Activated T-cell treated with anti-CD3 and anti-CD28 coated beads, Interleukin-2, amount 50 U/mL, for 72 hours (primary cell): ENCODE measurements at regions not wholly inside any gene's neighbourhood (a gene's known extent, or its start where the extent isn't known, plus 50 kb on each side); places are given as distances from the start of the nearest gene placed in this dataset.

Source experiments
- ATAC-seq, 2 donors: fragments of 150-1000 bp; cut with Tn5 transposase; replicated peaks in 1 of 2; 2 replicates each; pipeline ENCODE4 v1.10.0; 2021; ENCODE audit warnings: moderate library complexity in 2 of 2, mild to moderate bottlenecking in 1 of 2
- DNase-seq, 2 donors: peaks; one replicate each; pipeline ENCODE4 v3.0.0; 2021 to 2022; ENCODE audit warnings: mixed read lengths in 1 of 2
- H3K27ac Mint-ChIP-seq: one replicate; pipeline ENCODE4 v1.8.0; 2022; ENCODE audit warnings: mild to moderate bottlenecking, moderate library complexity, mixed read lengths
- H3K27me3 Mint-ChIP-seq: one replicate; pipeline ENCODE4 v1.8.0; 2022; ENCODE audit warnings: low read depth, mixed read lengths
- H3K36me3 Mint-ChIP-seq, 2 donors: one replicate each; pipeline ENCODE4 v1.8.0; 2022; ENCODE audit warnings: mixed read lengths in 2 of 2, mild to moderate bottlenecking in 1 of 2; ENCODE audit not compliant: insufficient read depth in 2 of 2
- H3K4me1 Mint-ChIP-seq: one replicate; pipeline ENCODE4 v1.8.0; 2022; ENCODE audit warnings: low read depth, mixed read lengths
- H3K4me3 Mint-ChIP-seq, 2 donors: one replicate each; pipeline ENCODE4 v1.8.0; 2022; ENCODE audit warnings: mild to moderate bottlenecking in 2 of 2, mixed read lengths in 2 of 2, moderate library complexity in 2 of 2
- H3K9me3 Mint-ChIP-seq, 2 donors: one replicate each; pipeline ENCODE4 v1.8.0; 2022; ENCODE audit warnings: mixed read lengths in 2 of 2

- peaks cover 8% of the 10 kb centered on the region for H3K4me1 Mint-ChIP-seq
- no peak overlapping the region for H3K27ac Mint-ChIP-seq
- no peaks in the 10 kb centered on the region for H3K9me3 Mint-ChIP-seq
- H3K4me3 Mint-ChIP-seq = no peak overlapping the region
- H3K27me3 Mint-ChIP-seq = no peaks in the 10 kb centered on the region
- DNase-seq (no peak), ATAC-seq (no peak)
- H3K36me3 Mint-ChIP-seq = peaks cover 0 to 8% of the 10 kb centered on the region in 2 donors
These were observed 124.5 kb downstream of the NCOR2 start for GRCh38 chr12:124442772-124443445.

DNA sequence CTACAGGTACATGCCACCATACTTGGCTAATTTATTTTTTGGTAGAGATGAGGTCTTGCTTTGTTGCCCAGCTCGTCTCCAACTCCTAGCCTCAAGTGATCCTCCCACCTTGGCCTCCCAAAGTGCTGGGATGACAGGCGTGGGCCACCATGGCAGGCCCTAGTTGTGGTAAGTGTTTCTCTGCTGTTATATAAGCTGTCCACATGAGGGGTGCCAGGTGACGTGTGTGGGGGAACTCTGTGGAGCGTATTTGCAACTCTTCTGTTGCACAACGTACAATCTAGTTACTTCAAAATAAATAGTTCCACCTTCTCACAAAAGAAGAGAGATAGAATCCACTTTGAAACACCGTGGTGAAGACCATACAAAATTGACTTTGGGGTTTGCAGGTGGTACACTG is 125.1 kb downstream of the NCOR2 start:
- Mint-ChIP-seq H3K4me3 (no peak overlapping the region), H3K27ac (no peak overlapping the region), H3K9me3 (no peaks in the 10 kb centered on the region), H3K27me3 (no peaks in the 10 kb centered on the region), H3K36me3 (peaks cover 0 to 8% of the 10 kb centered on the region in 2 donors), H3K4me1 (peaks cover 8% of the 10 kb centered on the region)
- no peak for ATAC-seq
- no peak for DNase-seq

DNA sequence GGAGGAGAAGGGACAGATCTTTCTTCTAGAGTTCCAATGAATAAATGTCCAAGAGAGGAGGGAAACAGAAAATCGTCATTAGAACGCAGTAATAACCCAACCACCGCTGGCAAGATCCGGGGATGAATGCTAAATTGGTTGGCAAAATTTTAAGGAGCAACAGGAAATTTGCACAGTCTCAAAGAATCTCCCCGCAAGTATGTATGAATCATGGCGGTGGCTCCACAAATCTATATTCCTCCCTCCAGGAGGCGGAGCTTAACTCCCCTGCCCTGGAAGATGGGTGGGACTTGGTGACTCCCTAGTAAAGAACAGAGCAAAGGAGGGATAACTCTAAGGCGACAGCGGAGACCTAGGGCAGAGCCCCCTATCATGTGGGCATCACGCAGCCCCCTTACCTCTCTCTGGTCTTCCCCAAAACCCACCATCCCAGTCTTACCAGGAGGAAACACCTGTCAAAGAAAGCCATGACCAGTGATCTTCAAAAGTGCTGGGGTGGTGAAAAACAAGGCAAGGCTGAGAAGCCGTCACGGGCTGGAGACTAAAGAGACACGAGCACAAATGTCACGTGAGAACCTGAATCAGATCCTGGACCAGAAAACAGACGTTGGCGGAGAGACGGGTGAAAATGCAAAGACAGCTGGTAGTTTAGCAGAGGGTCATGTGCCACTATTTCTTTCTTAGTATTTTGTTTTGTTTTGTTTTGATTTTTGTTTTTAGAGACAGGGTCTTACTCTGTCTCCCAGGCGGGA is 125.8 kb downstream of the NCOR2 start:
- peaks cover 0 to 8% of the 10 kb centered on the region in 2 donors for H3K36me3 Mint-ChIP-seq

DNA sequence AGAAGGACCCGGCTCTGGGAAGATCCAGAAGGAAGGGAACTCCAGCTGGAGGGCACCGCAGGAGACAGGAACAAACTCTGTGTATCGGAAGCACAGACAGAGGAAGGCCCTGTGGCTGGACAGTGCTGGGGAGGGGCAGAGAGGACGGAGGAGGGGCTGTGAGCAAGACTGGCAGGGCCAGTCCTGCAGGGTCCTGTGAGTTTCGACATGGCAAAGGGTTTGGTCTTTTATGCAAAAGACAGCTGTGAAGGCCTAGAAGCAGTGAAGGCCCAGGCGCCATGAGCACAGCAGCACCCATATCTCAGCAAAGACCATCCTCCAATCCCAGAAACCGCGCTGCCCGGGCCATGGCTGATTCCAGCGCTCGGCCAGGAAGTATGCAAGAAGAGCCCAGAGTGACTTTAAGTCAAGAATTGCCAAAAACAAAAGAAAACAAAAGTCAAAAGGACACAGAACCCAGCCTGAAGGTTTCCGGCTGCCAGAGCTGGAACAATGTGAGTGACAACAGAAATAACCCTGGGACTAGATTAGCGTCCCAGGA is 126.5 kb downstream of the NCOR2 start:
- ATAC-seq (no peak), DNase-seq (no peak)
- no peaks in the 10 kb centered on the region for H3K9me3 Mint-ChIP-seq
- H3K4me3 Mint-ChIP-seq = no peak overlapping the region
- H3K27me3 Mint-ChIP-seq = no peaks in the 10 kb centered on the region
- H3K4me1 Mint-ChIP-seq = peaks cover 8% of the 10 kb centered on the region
- H3K27ac Mint-ChIP-seq = no peak overlapping the region
- peaks cover 0 to 8% of the 10 kb centered on the region in 2 donors for H3K36me3 Mint-ChIP-seq

More for the DNA sequence above, 125.8 kb downstream of the NCOR2 start:
- H3K27me3 Mint-ChIP-seq = no peaks in the 10 kb centered on the region
- H3K4me3 Mint-ChIP-seq = no peak overlapping the region
- no peaks in the 10 kb centered on the region for H3K9me3 Mint-ChIP-seq
- no peak for DNase-seq
- H3K4me1 Mint-ChIP-seq = peaks cover 8% of the 10 kb centered on the region
- no peak overlapping the region for H3K27ac Mint-ChIP-seq
- no peak for ATAC-seq

DNA sequence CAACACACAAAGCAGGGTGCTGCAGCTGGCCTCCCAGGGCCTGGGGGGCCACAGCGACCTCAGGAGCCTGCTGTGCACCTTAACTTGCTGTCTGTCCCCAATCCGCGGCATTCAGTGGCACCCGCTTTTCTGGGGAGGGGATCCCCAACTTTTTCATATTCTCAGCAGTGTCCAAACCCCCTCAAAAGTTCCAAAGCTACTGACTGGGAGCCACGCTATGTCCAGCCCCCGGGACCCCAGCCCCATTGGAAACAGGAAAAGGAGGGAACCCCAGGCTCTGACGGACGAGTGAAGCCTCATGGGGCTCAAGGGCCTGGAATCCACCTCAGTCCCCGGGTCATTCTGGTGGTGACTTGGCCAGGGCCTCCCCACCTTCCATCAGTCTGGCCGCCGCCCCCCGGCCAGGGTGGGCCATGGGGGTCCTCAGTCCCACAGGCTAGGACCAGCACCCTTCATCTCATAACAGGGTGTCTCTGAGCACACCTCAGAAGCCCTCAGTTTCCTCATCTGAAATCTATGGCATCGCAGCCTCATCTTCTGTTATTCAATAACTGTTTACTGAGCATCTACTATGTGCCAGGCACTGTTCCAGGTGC is 127.3 kb downstream of the NCOR2 start:
- ATAC-seq = no peak
- H3K27ac Mint-ChIP-seq = no peak overlapping the region

DNA sequence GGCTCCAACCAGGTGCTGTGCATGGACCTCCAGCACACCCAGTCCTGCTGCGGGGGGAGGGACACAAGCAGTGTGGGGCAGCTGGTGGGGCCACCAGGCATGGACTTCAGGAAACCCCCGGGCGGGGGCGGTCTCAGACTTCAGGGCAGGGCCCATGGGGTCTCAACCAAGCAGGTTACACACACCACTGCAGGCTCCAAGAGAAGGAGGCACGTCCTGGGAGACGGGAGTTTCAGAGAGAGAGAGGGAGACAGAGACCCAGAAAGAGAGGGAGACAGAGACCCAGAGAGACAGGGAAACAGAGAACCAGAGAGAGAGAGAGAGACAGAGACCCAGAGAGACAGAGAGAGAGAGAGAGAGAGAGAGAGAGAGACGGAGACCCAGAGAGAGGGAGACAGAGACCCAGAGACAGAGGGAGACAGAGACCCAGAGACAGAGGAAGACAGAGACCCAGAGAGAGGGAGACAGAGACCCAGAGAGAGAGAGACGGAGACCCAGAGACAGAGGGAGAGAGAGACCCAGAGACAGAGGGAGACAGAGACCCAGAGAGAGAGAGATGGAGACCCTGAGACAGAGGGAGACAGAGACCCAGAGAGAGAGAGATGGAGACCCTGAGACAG is 128.9 kb downstream of the NCOR2 start:
- DNase-seq = no peak
- H3K4me1 Mint-ChIP-seq = peaks cover 8% of the 10 kb centered on the region
- H3K4me3 Mint-ChIP-seq = no peak overlapping the region
- peak; percentile 25 to 26 for ATAC-seq
- no peaks in the 10 kb centered on the region for H3K9me3 Mint-ChIP-seq
- H3K27ac Mint-ChIP-seq = no peak overlapping the region
- H3K36me3 Mint-ChIP-seq = peaks cover 0 to 8% of the 10 kb centered on the region in 2 donors
- H3K27me3 Mint-ChIP-seq = no peaks in the 10 kb centered on the region

More for the DNA sequence above, 127.3 kb downstream of the NCOR2 start:
- Mint-ChIP-seq H3K9me3 (no peaks in the 10 kb centered on the region), H3K4me1 (peaks cover 8% of the 10 kb centered on the region), H3K27me3 (no peaks in the 10 kb centered on the region), H3K4me3 (no peak overlapping the region), H3K36me3 (peaks cover 0 to 8% of the 10 kb centered on the region in 2 donors)
- no peak for DNase-seq

- DNase-seq (no peak), ATAC-seq (no peak)
- Mint-ChIP-seq H3K27me3 (no peaks in the 10 kb centered on the region), H3K4me3 (no peak overlapping the region), H3K27ac (no peak overlapping the region), H3K4me1 (peaks cover 8% of the 10 kb centered on the region), H3K9me3 (no peaks in the 10 kb centered on the region), H3K36me3 (peaks cover 0 to 8% of the 10 kb centered on the region in 2 donors)
These were observed 129.6 kb downstream of the NCOR2 start for GRCh38 chr12:124437617-124438436.

- Mint-ChIP-seq H3K9me3 (no peaks in the 10 kb centered on the region), H3K4me1 (peaks cover 8% of the 10 kb centered on the region), H3K36me3 (peaks cover 0 to 4% of the 10 kb centered on the region in 2 donors), H3K4me3 (no peak overlapping the region), H3K27me3 (no peaks in the 10 kb centered on the region), H3K27ac (no peak overlapping the region)
- DNase-seq = no peak
- ATAC-seq = no peak
These were observed 130.3 kb downstream of the NCOR2 start for GRCh38 chr12:124437121-124437520.

DNA sequence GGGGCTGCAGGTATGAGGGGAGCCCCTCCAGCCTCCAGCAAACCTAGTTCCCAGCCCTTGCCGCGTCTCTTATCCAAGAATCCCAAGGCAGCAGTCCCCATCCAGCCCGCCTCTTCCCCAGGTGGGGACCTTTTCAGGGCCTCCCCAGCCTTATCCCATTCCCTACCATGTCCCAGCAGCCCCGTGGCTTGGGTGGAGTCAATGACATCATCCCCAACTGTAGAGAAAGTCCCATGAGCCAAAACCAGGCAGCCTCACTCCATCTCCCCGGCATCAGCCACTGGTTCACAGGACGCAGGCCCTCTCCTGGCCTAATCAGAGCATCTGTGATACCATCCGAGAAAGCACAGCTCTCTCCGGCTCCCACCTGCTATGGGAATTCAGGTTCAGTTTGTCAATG is 131.0 kb downstream of the NCOR2 start:
- Mint-ChIP-seq H3K36me3 (peaks cover 4 to 5% of the 10 kb centered on the region in 2 donors), H3K4me3 (no peak overlapping the region), H3K4me1 (peaks cover 7% of the 10 kb centered on the region), H3K27ac (no peak overlapping the region), H3K9me3 (peaks cover 0 to 5% of the 10 kb centered on the region in 2 donors), H3K27me3 (no peaks in the 10 kb centered on the region)
- DNase-seq = no peak
- no peak for ATAC-seq

GRCh38 chr12:124435806-124436345 is 131.5 kb downstream of the NCOR2 start:
- Mint-ChIP-seq H3K4me1 (peaks cover 2% of the 10 kb centered on the region), H3K4me3 (no peak overlapping the region), H3K9me3 (peaks cover 0 to 8% of the 10 kb centered on the region in 2 donors), H3K27ac (no peak overlapping the region), H3K36me3 (peaks cover 2 to 6% of the 10 kb centered on the region in 2 donors), H3K27me3 (no peaks in the 10 kb centered on the region)
- DNase-seq (no peak), ATAC-seq (no peak)

DNA sequence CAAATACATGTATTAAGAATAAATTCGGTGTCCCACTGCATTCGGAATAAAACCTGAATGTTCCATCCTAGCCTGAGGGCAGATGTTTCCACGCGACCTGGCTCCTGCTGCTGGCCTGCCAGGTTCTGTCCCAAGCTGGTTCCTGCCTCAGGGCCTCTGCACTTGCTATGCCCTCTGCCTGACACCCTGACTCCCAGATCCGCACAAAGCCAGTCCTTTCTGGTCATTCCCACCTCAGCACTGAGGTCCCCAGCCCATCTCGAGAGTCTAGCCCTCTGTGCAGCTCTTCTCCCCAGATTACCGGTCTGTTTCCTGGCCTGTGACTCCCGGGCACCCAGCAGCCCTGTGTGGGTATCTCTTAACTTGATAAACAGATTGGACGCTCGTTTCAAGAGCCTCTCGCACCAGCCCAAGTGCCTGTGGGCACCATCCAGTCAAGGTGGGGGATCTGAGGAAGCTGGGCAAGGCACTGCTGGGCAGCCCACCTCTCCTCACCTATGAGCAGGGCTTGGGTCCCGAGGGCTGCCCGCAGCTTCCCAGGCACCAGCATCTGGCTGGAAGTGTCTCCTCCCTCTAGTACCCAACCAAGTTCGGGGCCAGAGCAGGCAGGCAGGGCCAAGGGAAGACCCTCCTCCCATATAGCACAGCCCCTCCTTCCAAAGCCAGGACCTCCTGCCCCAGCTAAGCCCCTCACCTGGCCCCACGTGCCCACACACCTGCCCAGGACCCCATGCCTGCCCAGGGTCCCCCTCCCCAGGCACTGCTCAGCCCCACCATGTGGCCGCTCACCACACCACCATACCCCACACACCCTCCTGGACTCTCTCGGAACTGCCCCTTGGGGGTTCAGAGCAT is 132.2 kb downstream of the NCOR2 start:
- Mint-ChIP-seq H3K36me3 (peaks cover 2 to 6% of the 10 kb centered on the region in 2 donors), H3K27ac (no peak overlapping the region), H3K4me3 (no peak overlapping the region), H3K27me3 (no peaks in the 10 kb centered on the region), H3K4me1 (no peaks in the 10 kb centered on the region), H3K9me3 (peaks cover 0 to 8% of the 10 kb centered on the region in 2 donors)
- ATAC-seq (no peak), DNase-seq (no peak)
